SK-N-SH (cell line): ENCODE measurements at regions not wholly inside any gene's neighbourhood (a gene's known extent, or its start where the extent isn't known, plus 50 kb on each side); places are given as distances from the start of the nearest gene placed in this dataset.

ENCODE experiments used
- CTCF ChIA-PET: fragments of 300-600, 350-600 bp; formaldehyde crosslinking; extraction: SDS; loops from one replicate; lab custom pipeline; 2021; lab: Yijun Ruan, JAX
- POLR2A ChIA-PET: fragments of 350-600 bp; sonication (Branson Sonifier 250); formaldehyde crosslinking; extraction: SDS; loops from one replicate; lab custom pipeline; 2020; ENCODE audit warnings: antibody characterized with exemption, inconsistent platforms; lab: Yijun Ruan, JAX
- DNase-seq: peaks from one replicate; pipeline ENCODE4 v3.0.0; 2012
- H2AFZ ChIP-seq: fragments of 200-600 bp; sonication (generic); 2 replicates; pipeline ENCODE4 v1.8.1; 2016; ENCODE audit warnings: antibody characterized with exemption, mild to moderate bottlenecking, low read depth
- H3F3A ChIP-seq: fragments of 200-600 bp; sonication (generic); replicated peaks from 2 replicates; pipeline ENCODE3; 2016; ENCODE audit warnings: antibody characterized with exemption, mild to moderate bottlenecking; ENCODE audit not compliant: insufficient read depth
- H3K27ac ChIP-seq, 2 experiments: fragments of 200-500 bp in 1 of 2; fragments of 200-600 bp in 1 of 2; sonication (Bioruptor generic) in 1 of 2; sonication (generic), shearing (Covaris generic) in 1 of 2; 2 replicates each; pipeline versions ENCODE4 v1.5.1 to v1.6.1; 2014 to 2016; ENCODE audit warnings: low read depth in 2 of 2, inconsistent platforms in 1 of 2, low read length in 1 of 2, mild to moderate bottlenecking in 1 of 2, mixed read lengths in 1 of 2
- H3K27me3 ChIP-seq: fragments of 200-600 bp; sonication (generic), shearing (Covaris generic); 2 replicates; pipeline ENCODE4 v1.6.1; 2016; ENCODE audit warnings: mixed run types; ENCODE audit not compliant: insufficient read depth
- H3K36me3 ChIP-seq, 2 experiments: fragments of 200-500 bp in 1 of 2; fragments of 200-600 bp in 1 of 2; sonication (Bioruptor generic) in 1 of 2; sonication (generic) in 1 of 2; replicated peaks in 1 of 2; 2 replicates each; pipeline versions ENCODE3 to v1.5.1; 2014 to 2016; ENCODE audit warnings: low read length in 1 of 2, mild to moderate bottlenecking in 1 of 2; ENCODE audit not compliant: insufficient read depth in 2 of 2, control insufficient read depth in 1 of 2
- H3K4me1 ChIP-seq, 2 experiments: fragments of 200-500 bp in 1 of 2; fragments of 200-600 bp in 1 of 2; sonication (Bioruptor generic) in 1 of 2; sonication (generic), shearing (Covaris generic) in 1 of 2; 2 replicates each; pipeline versions ENCODE4 v1.5.1 to v1.6.1; 2014 to 2016; ENCODE audit warnings: low read depth in 1 of 2, low read length in 1 of 2, mixed run types in 1 of 2; ENCODE audit not compliant: insufficient read depth in 2 of 2, control insufficient read depth in 1 of 2
- H3K4me2 ChIP-seq: fragments of 200-600 bp; sonication (generic), shearing (Covaris generic); 2 replicates; pipeline ENCODE4 v1.6.1; 2017; ENCODE audit warnings: mixed run types
- H3K4me3 ChIP-seq, 2 experiments: fragments of 200-500 bp in 1 of 2; fragments of 200-600 bp in 1 of 2; sonication (Bioruptor generic) in 1 of 2; sonication (generic), shearing (Covaris generic) in 1 of 2; 2 replicates each; pipeline versions ENCODE4 v1.5.1 to v1.8.1; 2014 to 2016; ENCODE audit warnings: low read depth in 2 of 2, inconsistent platforms in 1 of 2, low read length in 1 of 2, mild to moderate bottlenecking in 1 of 2, mixed read lengths in 1 of 2, moderate library complexity in 1 of 2
- H3K79me2 ChIP-seq: fragments of 200-600 bp; sonication (generic); 2 replicates; pipeline ENCODE4 v1.8.1; 2017; ENCODE audit warnings: mild to moderate bottlenecking; ENCODE audit not compliant: insufficient read depth
- H3K9ac ChIP-seq: fragments of 200-600 bp; sonication (generic); 2 replicates; pipeline ENCODE4 v1.6.1; 2017; ENCODE audit warnings: mixed run types
- H3K9me2 ChIP-seq: fragments of 200-600 bp; sonication (generic); 2 replicates; pipeline ENCODE4 v1.6.1; 2017; ENCODE audit warnings: mixed run types
- H3K9me3 ChIP-seq: fragments of 200-600 bp; sonication (generic); 2 replicates; pipeline ENCODE4 v1.6.1; 2017; ENCODE audit warnings: mixed run types, mild to moderate bottlenecking, moderate library complexity
- H4K20me1 ChIP-seq: fragments of 200-600 bp; sonication (generic); 2 replicates; pipeline ENCODE4 v1.6.1; 2017; ENCODE audit warnings: mild to moderate bottlenecking, mixed run types; ENCODE audit not compliant: insufficient read depth
- FOXM1 ChIP-seq: IDR thresholded peaks from 2 replicates; pipeline ENCODE4 v1.4.0; 2012; ENCODE audit warnings: low read depth, mild to moderate bottlenecking
- JUND ChIP-seq: IDR thresholded peaks from 2 replicates; pipeline ENCODE4 v1.4.0; 2012
- NFIC ChIP-seq: IDR thresholded peaks from 2 replicates; pipeline ENCODE4 v1.4.0; 2012; ENCODE audit warnings: borderline replicate concordance
- RFX5 ChIP-seq: IDR thresholded peaks from 2 replicates; pipeline ENCODE4 v1.6.1; 2012; ENCODE audit warnings: mild to moderate bottlenecking, improper control_type of control experiment, low read length
- SIN3A ChIP-seq: IDR thresholded peaks from 2 replicates; pipeline ENCODE4 v1.6.1; 2012; ENCODE audit warnings: low read depth, mild to moderate bottlenecking, low read length, moderate library complexity, borderline replicate concordance
- SMC3 ChIP-seq: IDR thresholded peaks from 2 replicates; pipeline ENCODE4 v1.6.1; 2012; ENCODE audit warnings: low read depth, low read length, improper control_type of control experiment
- TCF12 ChIP-seq: IDR thresholded peaks from 2 replicates; pipeline ENCODE4 v1.4.0; 2012
- TEAD4 ChIP-seq: IDR thresholded peaks from 2 replicates; pipeline ENCODE4 v1.4.0; 2012; ENCODE audit warnings: mild to moderate bottlenecking, borderline replicate concordance; ENCODE audit not compliant: insufficient read depth
- WGBS: methylation state at CpG from one replicate; pipeline ENCODE4 v1.1.6; 2017; ENCODE audit warnings: low lambda C conversion rate; 5-methylcytosine and 5-hydroxymethylcytosine counted together
- TF ChIP-seq, protein P1 (sequence below): IDR thresholded peaks from 2 replicates; pipeline ENCODE4 v1.4.0; 2012; ENCODE audit warnings: low read depth, borderline replicate concordance
- TF ChIP-seq, protein P2 (sequence below): fragments of 150-350 bp; IDR thresholded peaks from 2 replicates; pipeline ENCODE4 v1.6.1; 2017; ENCODE audit warnings: antibody characterized with exemption, low read length, low read depth, borderline replicate concordance

DNA sequence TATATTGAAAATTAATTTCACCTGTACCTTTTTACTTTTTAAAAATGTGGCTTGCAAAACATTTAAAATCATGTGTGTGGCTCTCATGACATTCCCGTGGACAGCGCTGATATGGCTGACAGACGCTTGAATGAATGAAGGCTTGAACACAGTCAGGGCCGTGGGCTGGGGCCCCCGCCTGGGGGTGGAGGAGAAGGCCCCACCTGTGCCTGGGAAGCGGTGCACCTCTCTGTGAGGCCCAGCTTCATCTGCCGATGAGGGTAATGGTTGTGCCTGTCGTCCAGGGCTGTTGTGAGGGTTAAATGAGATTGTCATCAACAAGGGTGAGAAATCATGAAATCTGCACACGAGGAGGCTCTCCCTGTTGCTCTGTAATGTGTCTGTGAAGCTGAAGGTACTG, 85.9 kb upstream of the PRR23E start:
- H3K27me3 ChIP-seq = no peaks in the 10 kb centered on the region; the same call in 1 of the 2 replicates
- no peaks in the 10 kb centered on the region for H3K9me2 ChIP-seq
- no peaks in the 10 kb centered on the region for H4K20me1 ChIP-seq
- no peak overlapping the region for H3K4me3 ChIP-seq
- TF ChIP-seq TCF12 = no peak
- no peak for TF ChIP-seq FOXM1
- no peak for TF ChIP-seq SIN3A
- TF ChIP-seq JUND = no peak
- no peak for TF ChIP-seq NFIC
- TF ChIP-seq RFX5 = no peak
- no peaks in the 10 kb centered on the region for H3K36me3 ChIP-seq
- ChIA-PET CTCF (interaction anchor here (1.0 to 1.2 kb wide), 2 partner anchors 16 to 33 kb away, joined by 3 read pairs; no protein-coding TSS in a partner anchor), POLR2A (no interaction called here)
- peaks cover 0 to 7% of the 10 kb centered on the region in 2 experiments; a peak in 1 of 4 replicates for H3K4me1 ChIP-seq
- DNase-seq = no peak
- no peaks in the 10 kb centered on the region for H3K79me2 ChIP-seq
- no peaks in the 10 kb centered on the region for H3F3A ChIP-seq
- WGBS = 58% methylated on average over 9 of the region's 9 CpGs
- H3K9me3 ChIP-seq = peaks cover 8% of the 10 kb centered on the region; the same call in 1 of the 2 replicates
- no peak overlapping the region for H2AFZ ChIP-seq
- H3K9ac ChIP-seq = no peak overlapping the region
- no peak overlapping the region for H3K27ac ChIP-seq
- H3K4me2 ChIP-seq = no peak overlapping the region

DNA sequence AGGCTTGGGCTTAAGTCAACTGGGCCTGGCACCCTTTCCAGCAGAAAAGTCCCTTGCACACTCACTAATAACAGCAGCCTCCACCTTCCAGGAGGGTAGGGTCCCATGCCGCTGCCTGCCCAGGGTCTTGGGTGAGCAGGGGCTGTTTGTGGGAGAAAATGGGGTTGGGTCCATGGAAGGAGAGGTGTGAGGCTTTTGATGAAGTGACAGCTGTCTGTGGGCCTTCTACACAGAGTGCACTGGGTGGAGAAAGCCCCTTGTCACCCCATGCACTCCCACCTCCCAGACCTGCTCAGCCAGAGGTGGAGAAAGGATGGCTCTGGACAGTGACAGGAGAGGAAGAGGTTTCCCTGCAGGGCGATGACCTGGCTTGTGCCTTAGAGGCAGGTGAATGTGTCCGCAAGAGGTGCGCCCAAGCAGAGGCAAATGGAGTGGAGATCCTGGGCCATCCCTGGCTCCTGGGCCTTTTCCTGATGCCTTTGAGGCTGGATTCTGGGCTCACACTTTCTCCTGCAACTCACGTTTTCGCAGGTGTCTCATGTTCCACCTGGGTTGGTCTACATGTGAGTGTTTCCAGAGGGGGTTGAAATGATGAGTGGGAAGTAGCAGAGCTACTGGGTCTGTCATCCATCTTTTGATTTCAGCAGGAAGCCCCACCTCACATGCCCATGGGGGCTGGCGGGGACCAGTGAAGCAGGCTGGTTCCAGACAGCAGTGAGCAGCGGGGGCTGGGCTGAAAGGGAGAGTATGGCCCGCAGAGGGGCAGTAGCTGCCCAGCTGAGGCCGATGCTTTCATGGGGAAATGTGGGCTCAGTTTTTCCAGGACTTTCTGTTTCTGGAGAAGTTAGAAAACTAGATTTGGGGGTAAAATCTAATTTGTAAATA, 85.2 kb upstream of the PRR23E start:
- Histone ChIP-seq H2AFZ (no peak overlapping the region), H3K36me3 (no peaks in the 10 kb centered on the region), H3K9me3 (peaks cover 13% of the 10 kb centered on the region; the same call in 1 of the 2 replicates), H3K4me1 (peaks cover 0 to 7% of the 10 kb centered on the region in 2 experiments; a peak in 1 of 4 replicates), H3K27ac (no peak overlapping the region), H4K20me1 (no peaks in the 10 kb centered on the region), H3F3A (no peaks in the 10 kb centered on the region), H3K27me3 (no peaks in the 10 kb centered on the region; the same call in 1 of the 2 replicates), H3K79me2 (no peaks in the 10 kb centered on the region), H3K4me3 (no peak overlapping the region), H3K4me2 (no peak overlapping the region), H3K9ac (no peak overlapping the region), H3K9me2 (no peaks in the 10 kb centered on the region)
- DNase-seq = no peak
- TF ChIP-seq SMC3 = no peak
- TF ChIP-seq, protein P1, sequence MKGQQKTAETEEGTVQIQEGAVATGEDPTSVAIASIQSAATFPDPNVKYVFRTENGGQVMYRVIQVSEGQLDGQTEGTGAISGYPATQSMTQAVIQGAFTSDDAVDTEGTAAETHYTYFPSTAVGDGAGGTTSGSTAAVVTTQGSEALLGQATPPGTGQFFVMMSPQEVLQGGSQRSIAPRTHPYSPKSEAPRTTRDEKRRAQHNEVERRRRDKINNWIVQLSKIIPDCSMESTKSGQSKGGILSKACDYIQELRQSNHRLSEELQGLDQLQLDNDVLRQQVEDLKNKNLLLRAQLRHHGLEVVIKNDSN = no peak
- TF ChIP-seq TEAD4 = no peak
- TF ChIP-seq TCF12 = no peak
- TF ChIP-seq, protein P2, sequence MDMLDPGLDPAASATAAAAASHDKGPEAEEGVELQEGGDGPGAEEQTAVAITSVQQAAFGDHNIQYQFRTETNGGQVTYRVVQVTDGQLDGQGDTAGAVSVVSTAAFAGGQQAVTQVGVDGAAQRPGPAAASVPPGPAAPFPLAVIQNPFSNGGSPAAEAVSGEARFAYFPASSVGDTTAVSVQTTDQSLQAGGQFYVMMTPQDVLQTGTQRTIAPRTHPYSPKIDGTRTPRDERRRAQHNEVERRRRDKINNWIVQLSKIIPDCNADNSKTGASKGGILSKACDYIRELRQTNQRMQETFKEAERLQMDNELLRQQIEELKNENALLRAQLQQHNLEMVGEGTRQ = no peak
- POLR2A ChIA-PET = no interaction called here
- 62% methylated on average over 8 of the region's 10 CpGs for WGBS
- CTCF ChIA-PET = no interaction called here
